HG02798 (cell line): ENCODE measurements at regions not wholly inside any gene's neighbourhood (a gene's known extent, or its start where the extent isn't known, plus 50 kb on each side); places are given as distances from the start of the nearest gene placed in this dataset.

Experiments
- ATAC-seq: cut with Tn5 transposase; IDR thresholded peaks from one replicate; pipeline ENCODE4 v1.9.1; 2021; ENCODE audit warnings: mild to moderate bottlenecking; ENCODE audit not compliant: unreplicated experiment, poor library complexity

- ATAC-seq, result no peak
These were observed 1569.8 kb upstream of the TENM4 start for GRCh38 chr11:81010631-81011030.

GRCh38 chr11:81007046-81007445 lies 1566.2 kb upstream of the TENM4 start:
- no peak for ATAC-seq

- ATAC-seq, result peak; percentile 61
These were observed 1564.8 kb upstream of the TENM4 start for GRCh38 chr11:81005595-81005994.

GRCh38 chr11:81004576-81004975 lies 1563.7 kb upstream of the TENM4 start:
- ATAC-seq, result no peak

- ATAC-seq, result no peak
These were observed 1561.5 kb upstream of the TENM4 start for GRCh38 chr11:81002374-81002773.

GRCh38 chr11:81000735-81001134 lies 1559.9 kb upstream of the TENM4 start:
- ATAC-seq, result no peak

GRCh38 chr11:81000334-81000733 lies 1559.5 kb upstream of the TENM4 start:
- ATAC-seq, result no peak

GRCh38 chr11:80995523-80995922 lies 1554.7 kb upstream of the TENM4 start:
- ATAC-seq, result no peak

GRCh38 chr11:80993536-80993935 lies 1552.7 kb upstream of the TENM4 start:
- ATAC-seq, result no peak

GRCh38 chr11:80990885-80991284 lies 1550.1 kb upstream of the TENM4 start:
- ATAC-seq, result no peak

GRCh38 chr11:80987171-80987570 lies 1546.3 kb upstream of the TENM4 start:
- no peak for ATAC-seq

- ATAC-seq, result no peak
These were observed 1545.7 kb upstream of the TENM4 start for GRCh38 chr11:80986421-80987074.

GRCh38 chr11:80980227-80980626 lies 1539.4 kb upstream of the TENM4 start:
- no peak for ATAC-seq

GRCh38 chr11:80973786-80974185 lies 1533.0 kb upstream of the TENM4 start:
- no peak for ATAC-seq

GRCh38 chr11:80970037-80970436 lies 1529.2 kb upstream of the TENM4 start:
- ATAC-seq, result no peak

- no peak for ATAC-seq
These were observed 1526.8 kb upstream of the TENM4 start for GRCh38 chr11:80967649-80968048.

GRCh38 chr11:80960381-80961029 lies 1519.7 kb upstream of the TENM4 start:
- no peak for ATAC-seq

- ATAC-seq, result no peak
These were observed 1518.9 kb upstream of the TENM4 start for GRCh38 chr11:80959751-80960150.

GRCh38 chr11:80958987-80959386 lies 1518.2 kb upstream of the TENM4 start:
- no peak for ATAC-seq

GRCh38 chr11:80958361-80958760 lies 1517.5 kb upstream of the TENM4 start:
- ATAC-seq, result no peak

GRCh38 chr11:80955588-80955987 lies 1514.8 kb upstream of the TENM4 start:
- ATAC-seq, result no peak

- no peak for ATAC-seq
These were observed 1508.0 kb upstream of the TENM4 start for GRCh38 chr11:80948781-80949180.
